Esophagus muscularis mucosa (tissue), 3 donors: ENCODE measurements at regions not wholly inside any gene's neighbourhood (a gene's known extent, or its start where the extent isn't known, plus 50 kb on each side); places are given as distances from the start of the nearest gene placed in this dataset.

Source experiments
- POLR2A ChIP-seq: fragments of 450-650 bp; IDR thresholded peaks from one replicate; pipeline ENCODE4 v1.6.1; 2017; ENCODE audit warnings: antibody characterized with exemption, moderate library complexity, mild to moderate bottlenecking, low read depth
- POLR2AphosphoS5 ChIP-seq, 2 donors: sonication (generic); formaldehyde crosslinking; IDR thresholded peaks; one replicate each; pipeline ENCODE4 v1.6.1; 2017; ENCODE audit warnings: antibody characterized with exemption in 2 of 2
- TF ChIP-seq, protein P1 (sequence below), 3 experiments: fragments of 200-600 bp in 2 of 3; fragments of 450-650 bp in 1 of 3; sonication (generic) in 2 of 3; IDR thresholded peaks; one replicate each; pipeline ENCODE4 v1.5.1; 2017 to 2019; ENCODE audit warnings: antibody characterized with exemption in 3 of 3, mild to moderate bottlenecking in 2 of 3, moderate library complexity in 1 of 3

DNA sequence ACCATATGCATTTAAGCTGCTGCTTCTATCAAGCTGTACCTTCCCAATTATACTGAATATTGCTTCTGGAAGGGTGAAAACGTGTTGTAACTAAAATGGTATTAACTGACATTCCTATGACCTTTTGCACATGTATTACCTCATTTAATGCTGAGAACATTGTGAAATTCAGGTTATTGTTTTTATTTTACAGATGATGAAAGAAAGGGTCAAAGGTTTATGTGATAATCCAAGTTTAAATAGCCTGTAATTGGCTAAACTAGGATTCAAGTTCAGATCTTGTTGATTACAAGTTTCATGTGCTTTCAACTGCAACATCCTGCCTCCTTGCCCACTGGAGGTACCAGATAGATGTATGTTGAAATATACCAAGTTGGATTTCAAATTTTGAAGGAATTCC, 433.3 kb upstream of the PRICKLE1 start:
- TF ChIP-seq POLR2AphosphoS5 (IDR thresholded peaks at IDR 0.05) = no peak
- TF ChIP-seq, protein P1, sequence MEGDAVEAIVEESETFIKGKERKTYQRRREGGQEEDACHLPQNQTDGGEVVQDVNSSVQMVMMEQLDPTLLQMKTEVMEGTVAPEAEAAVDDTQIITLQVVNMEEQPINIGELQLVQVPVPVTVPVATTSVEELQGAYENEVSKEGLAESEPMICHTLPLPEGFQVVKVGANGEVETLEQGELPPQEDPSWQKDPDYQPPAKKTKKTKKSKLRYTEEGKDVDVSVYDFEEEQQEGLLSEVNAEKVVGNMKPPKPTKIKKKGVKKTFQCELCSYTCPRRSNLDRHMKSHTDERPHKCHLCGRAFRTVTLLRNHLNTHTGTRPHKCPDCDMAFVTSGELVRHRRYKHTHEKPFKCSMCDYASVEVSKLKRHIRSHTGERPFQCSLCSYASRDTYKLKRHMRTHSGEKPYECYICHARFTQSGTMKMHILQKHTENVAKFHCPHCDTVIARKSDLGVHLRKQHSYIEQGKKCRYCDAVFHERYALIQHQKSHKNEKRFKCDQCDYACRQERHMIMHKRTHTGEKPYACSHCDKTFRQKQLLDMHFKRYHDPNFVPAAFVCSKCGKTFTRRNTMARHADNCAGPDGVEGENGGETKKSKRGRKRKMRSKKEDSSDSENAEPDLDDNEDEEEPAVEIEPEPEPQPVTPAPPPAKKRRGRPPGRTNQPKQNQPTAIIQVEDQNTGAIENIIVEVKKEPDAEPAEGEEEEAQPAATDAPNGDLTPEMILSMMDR (IDR thresholded peaks at IDR 0.05) = no peak
- no peak for TF ChIP-seq POLR2A
